ENCODE measurements at regions not wholly inside any gene's neighbourhood (a gene's known extent, or its start where the extent isn't known, plus 50 kb on each side); places are given as distances from the start of the nearest gene placed in this dataset.

- ATAC-seq (ENCODE audit: low FRiP score in 2 of 2), result peak in 1 of 2 donors; percentile 69
- TF ChIP-seq POLR2A (IDR thresholded peaks at IDR 0.05) (no peak), POLR2AphosphoS5 (IDR thresholded peaks at IDR 0.05) (no peak), CTCF (IDR thresholded peaks at IDR 0.05) (no peak), EP300 (IDR thresholded peaks at IDR 0.05) (no peak)
- Histone ChIP-seq H3K4me1 (no peaks in the 10 kb centered on the region), H3K4me3 (no peak overlapping the region), H3K27me3 (no peaks in the 10 kb centered on the region), H3K9me3 (no peaks in the 10 kb centered on the region), H3K36me3 (no peaks in the 10 kb centered on the region), H3K27ac (no peak overlapping the region)
- WGBS, 2 donors, result 71 to 74% methylated on average over 2 of the region's 2 CpGs
- DNase-seq, result no peak
Observed at GRCh38 chr10:31262672-31263071, 56.3 kb upstream of the ZEB1 start.

GRCh38 chr10:31263903-31264302 is 55.1 kb upstream of the ZEB1 start:
- no peaks in the 10 kb centered on the region for H3K4me1 ChIP-seq
- 92 to 93% methylated on average over 5 of the region's 5 CpGs for WGBS, 2 donors
- no peaks in the 10 kb centered on the region for H3K36me3 ChIP-seq
- DNase-seq, result no peak
- ATAC-seq (ENCODE audit: low FRiP score in 2 of 2), result peak in 1 of 2 donors; percentile 53
- H3K9me3 ChIP-seq, result no peaks in the 10 kb centered on the region
- TF ChIP-seq POLR2A (IDR thresholded peaks at IDR 0.05), result no peak
- no peak overlapping the region for H3K4me3 ChIP-seq
- H3K27me3 ChIP-seq, result no peaks in the 10 kb centered on the region
- no peak overlapping the region for H3K27ac ChIP-seq

GRCh38 chr10:31268444-31269303 is 50.3 kb upstream of the ZEB1 start:
- WGBS, 2 donors, result 88 to 89% methylated on average over 12 of the region's 12 CpGs
- Histone ChIP-seq H3K4me1 (no peaks in the 10 kb centered on the region), H3K9me3 (no peaks in the 10 kb centered on the region), H3K27me3 (no peaks in the 10 kb centered on the region), H3K27ac (no peak overlapping the region), H3K36me3 (no peaks in the 10 kb centered on the region), H3K4me3 (no peak overlapping the region)
- TF ChIP-seq EP300 (IDR thresholded peaks at IDR 0.05), result no peak
- DNase-seq (no peak), ATAC-seq (ENCODE audit: low FRiP score in 2 of 2) (peak in 1 of 2 donors; percentile 36)

Small RNAs in the stretch of these regions (small RNA-seq; reads per million reads assigned to genes)
- gene RNA5SP309, result 0 reads per million in 4 donors
